ENCODE measurements at regions not wholly inside any gene's neighbourhood (a gene's known extent, or its start where the extent isn't known, plus 50 kb on each side); places are given as distances from the start of the nearest gene placed in this dataset.

- TF ChIP-seq, protein P1, sequence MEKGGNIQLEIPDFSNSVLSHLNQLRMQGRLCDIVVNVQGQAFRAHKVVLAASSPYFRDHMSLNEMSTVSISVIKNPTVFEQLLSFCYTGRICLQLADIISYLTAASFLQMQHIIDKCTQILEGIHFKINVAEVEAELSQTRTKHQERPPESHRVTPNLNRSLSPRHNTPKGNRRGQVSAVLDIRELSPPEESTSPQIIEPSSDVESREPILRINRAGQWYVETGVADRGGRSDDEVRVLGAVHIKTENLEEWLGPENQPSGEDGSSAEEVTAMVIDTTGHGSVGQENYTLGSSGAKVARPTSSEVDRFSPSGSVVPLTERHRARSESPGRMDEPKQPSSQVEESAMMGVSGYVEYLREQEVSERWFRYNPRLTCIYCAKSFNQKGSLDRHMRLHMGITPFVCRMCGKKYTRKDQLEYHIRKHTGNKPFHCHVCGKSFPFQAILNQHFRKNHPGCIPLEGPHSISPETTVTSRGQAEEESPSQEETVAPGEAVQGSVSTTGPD (CRISPR knock-in tag; IDR thresholded peaks at IDR 0.05) = no peak
- TF ChIP-seq BRD4 (CRISPR knock-in tag; IDR thresholded peaks at IDR 0.05) (no peak), MLLT10 (CRISPR knock-in tag; IDR thresholded peaks at IDR 0.05) (no peak), MIXL1 (CRISPR knock-in tag; IDR thresholded peaks at IDR 0.05) (no peak), ZNF333 (CRISPR knock-in tag; IDR thresholded peaks at IDR 0.05; ENCODE audit: borderline replicate concordance) (no peak), DPF2 (CRISPR knock-in tag; IDR thresholded peaks at IDR 0.05; ENCODE audit: borderline replicate concordance, low read depth) (no peak), JDP2 (CRISPR knock-in tag; IDR thresholded peaks at IDR 0.05; ENCODE audit: borderline replicate concordance) (no peak), KAT2B (IDR thresholded peaks at IDR 0.05; ENCODE audit: borderline replicate concordance, low read depth, low read length) (no peak)
- TF ChIP-seq, protein P2, sequence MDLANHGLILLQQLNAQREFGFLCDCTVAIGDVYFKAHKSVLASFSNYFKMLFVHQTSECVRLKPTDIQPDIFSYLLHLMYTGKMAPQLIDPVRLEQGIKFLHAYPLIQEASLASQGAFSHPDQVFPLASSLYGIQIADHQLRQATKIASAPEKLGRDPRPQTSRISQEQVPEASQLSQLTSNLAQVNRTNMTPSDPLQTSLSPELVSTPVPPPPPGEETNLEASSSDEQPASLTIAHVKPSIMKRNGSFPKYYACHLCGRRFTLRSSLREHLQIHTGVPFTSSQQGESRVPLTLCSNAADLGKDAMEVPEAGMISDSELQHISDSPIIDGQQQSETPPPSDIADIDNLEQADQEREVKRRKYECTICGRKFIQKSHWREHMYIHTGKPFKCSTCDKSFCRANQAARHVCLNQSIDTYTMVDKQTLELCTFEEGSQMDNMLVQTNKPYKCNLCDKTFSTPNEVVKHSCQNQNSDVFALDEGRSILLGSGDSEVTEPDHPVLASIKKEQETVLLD (CRISPR knock-in tag; IDR thresholded peaks at IDR 0.05; ENCODE audit: low read depth) = no peak
Measured at GRCh38 chr14:86533834-86534233, 1003.9 kb downstream of the FLRT2 start (continued).

DNA sequence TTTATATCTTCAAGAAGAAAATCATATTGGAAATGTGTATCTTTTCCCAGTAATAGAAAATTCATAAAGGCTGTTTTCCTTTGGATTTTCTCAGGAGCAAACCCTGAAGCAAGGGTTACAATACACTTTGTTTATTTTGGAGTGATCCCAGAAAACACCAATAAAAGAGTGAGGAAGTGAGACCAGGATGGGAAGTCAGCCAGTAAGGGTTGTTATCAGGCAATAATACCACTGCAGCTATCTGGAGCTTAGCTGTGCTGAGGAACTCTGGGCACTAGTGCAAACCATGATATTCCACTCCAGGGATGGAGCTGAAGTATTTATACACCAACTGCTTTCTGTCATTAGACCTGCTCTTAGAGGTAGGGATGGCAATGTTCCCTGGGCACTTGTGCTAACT lies 1002.3 kb downstream of the FLRT2 start:
- Histone ChIP-seq H3K27ac (ENCODE audit: extremely low read length, insufficient read depth, low read length) (no peak overlapping the region), H4K20me1 (ENCODE audit: insufficient read depth, low read length) (no peaks in the 10 kb centered on the region), H3K9me3 (ENCODE audit: low read length) (no peaks in the 10 kb centered on the region), H3K4me3 (replicated peaks in 1 of 3; ENCODE audit: insufficient read depth in 1 of 3, low read depth in 2 of 3, low read length in 3 of 3) (no peak overlapping the region), H3K79me2 (ENCODE audit: insufficient read depth, low read length) (no peaks in the 10 kb centered on the region), H3K9ac (ENCODE audit: insufficient read depth, low read depth, low read length) (no peak overlapping the region), H2AFZ (ENCODE audit: low read length) (no peak overlapping the region), H3K4me2 (ENCODE audit: low read depth, low read length) (no peak overlapping the region), H3K4me1 (ENCODE audit: insufficient read depth, low read length) (no peaks in the 10 kb centered on the region), H3K27me3 (ENCODE audit: control insufficient read depth in 1 of 2, insufficient read depth in 2 of 2, low read length in 2 of 2) (no peaks in the 10 kb centered on the region; a peak in 1 of 5 replicates), H3K36me3 (replicated peaks in 1 of 2; ENCODE audit: control insufficient read depth in 1 of 2, insufficient read depth in 2 of 2, low read length in 2 of 2) (no peaks in the 10 kb centered on the region)
- no peak for FAIRE-seq
- no TSS peak for BruUV-seq (replicated peaks)
- no peak for DNase-seq (ENCODE audit: low spot score)
- in situ Hi-C loops (cut with HindIII; ENCODE audit: extremely low pct_ligation_motif_present, low pct_unique_long_range_greater_than_20kb) (no loop called here), intact Hi-C loops (cut with micrococcal nuclease; ENCODE audit: unreplicated experiment) (no loop called here)
- TF ChIP-seq GATA4 (IDR thresholded peaks at IDR 0.05; ENCODE audit: borderline replicate concordance, low read depth) = no peak
- TF ChIP-seq NFE2L2 (IDR thresholded peaks at IDR 0.05; ENCODE audit: low read length) = no peak
- TF ChIP-seq, protein P3, sequence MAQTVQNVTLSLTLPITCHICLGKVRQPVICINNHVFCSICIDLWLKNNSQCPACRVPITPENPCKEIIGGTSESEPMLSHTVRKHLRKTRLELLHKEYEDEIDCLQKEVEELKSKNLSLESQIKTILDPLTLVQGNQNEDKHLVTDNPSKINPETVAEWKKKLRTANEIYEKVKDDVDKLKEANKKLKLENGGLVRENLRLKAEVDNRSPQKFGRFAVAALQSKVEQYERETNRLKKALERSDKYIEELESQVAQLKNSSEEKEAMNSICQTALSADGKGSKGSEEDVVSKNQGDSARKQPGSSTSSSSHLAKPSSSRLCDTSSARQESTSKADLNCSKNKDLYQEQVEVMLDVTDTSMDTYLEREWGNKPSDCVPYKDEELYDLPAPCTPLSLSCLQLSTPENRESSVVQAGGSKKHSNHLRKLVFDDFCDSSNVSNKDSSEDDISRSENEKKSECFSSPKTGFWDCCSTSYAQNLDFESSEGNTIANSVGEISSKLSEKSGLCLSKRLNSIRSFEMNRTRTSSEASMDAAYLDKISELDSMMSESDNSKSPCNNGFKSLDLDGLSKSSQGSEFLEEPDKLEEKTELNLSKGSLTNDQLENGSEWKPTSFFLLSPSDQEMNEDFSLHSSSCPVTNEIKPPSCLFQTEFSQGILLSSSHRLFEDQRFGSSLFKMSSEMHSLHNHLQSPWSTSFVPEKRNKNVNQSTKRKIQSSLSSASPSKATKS (CRISPR knock-in tag; IDR thresholded peaks at IDR 0.05) = no peak
- no peak for TF ChIP-seq ZNF263 (CRISPR knock-in tag; IDR thresholded peaks at IDR 0.05)
- no peak for TF ChIP-seq MED1 (CRISPR knock-in tag; IDR thresholded peaks at IDR 0.05)
- TF ChIP-seq ZNF737 (CRISPR knock-in tag; IDR thresholded peaks at IDR 0.05; ENCODE audit: borderline replicate concordance) = no peak
- TF ChIP-seq EP300 (IDR thresholded peaks at IDR 0.05; ENCODE audit: low read depth in 2 of 2, low read length in 2 of 2) = no peak
- TF ChIP-seq EP300 (CRISPR knock-in tag; IDR thresholded peaks at IDR 0.05; ENCODE audit: borderline replicate concordance) = no peak
- no peak for TF ChIP-seq ARNT (IDR thresholded peaks at IDR 0.05)
- no peak for TF ChIP-seq CHCHD3 (CRISPR knock-in tag; IDR thresholded peaks at IDR 0.05)
- no peak for TF ChIP-seq POGZ (CRISPR knock-in tag; IDR thresholded peaks at IDR 0.05)
- TF ChIP-seq CEBPB (IDR thresholded peaks at IDR 0.05; ENCODE audit: borderline replicate concordance, low read depth, low read length) = no peak
- ChIA-PET POLR2A (no interaction called here), CTCF (ENCODE audit: low intra/inter-chr PET ratio, low total read pairs) (no interaction called here)
- no peak for ATAC-seq
